Rectal smooth muscle tissue (tissue), 1 donor: ENCODE measurements at regions not wholly inside any gene's neighbourhood (a gene's known extent, or its start where the extent isn't known, plus 50 kb on each side); places are given as distances from the start of the nearest gene placed in this dataset.
"Not testable (repeated sequence)": the region's sequence is repeated elsewhere in the genome, so short reads cannot be mapped to it uniquely, and the experiment has no call there.

Source experiments
- H3K27ac ChIP-seq: one replicate; pipeline ENCODE4 v1.7.0; 2013; ENCODE audit warnings: low read depth, low read length, inconsistent platforms
- H3K27me3 ChIP-seq: one replicate; pipeline ENCODE4 v1.7.0; 2013; ENCODE audit warnings: low read length; ENCODE audit not compliant: control insufficient read depth, insufficient read depth
- H3K36me3 ChIP-seq: one replicate; pipeline ENCODE4 v1.7.0; 2013; ENCODE audit warnings: low read length; ENCODE audit not compliant: control insufficient read depth, insufficient read depth
- H3K4me1 ChIP-seq: one replicate; pipeline ENCODE4 v1.7.0; 2013; ENCODE audit warnings: low read length; ENCODE audit not compliant: control insufficient read depth, insufficient read depth
- H3K4me3 ChIP-seq: one replicate; pipeline ENCODE4 v1.7.0; 2013; ENCODE audit warnings: low read length
- H3K9ac ChIP-seq: one replicate; pipeline ENCODE4 v1.7.0; 2013; ENCODE audit warnings: low read length

GRCh38 chr7:19526639-19527038, 182.2 kb downstream of the POLR1F start:
- H3K9ac ChIP-seq: no peak overlapping the region
- no peak overlapping the region for H3K4me3 ChIP-seq
- no peak overlapping the region for H3K27ac ChIP-seq
- no peaks in the 10 kb centered on the region for H3K27me3 ChIP-seq
- H3K4me1 ChIP-seq: no peaks in the 10 kb centered on the region
- no peaks in the 10 kb centered on the region for H3K36me3 ChIP-seq

- Histone ChIP-seq H3K27me3 (no peaks in the 10 kb centered on the region), H3K4me3 (no peak overlapping the region), H3K36me3 (no peaks in the 10 kb centered on the region), H3K27ac (no peak overlapping the region), H3K4me1 (no peaks in the 10 kb centered on the region), H3K9ac (no peak overlapping the region)
Observed at GRCh38 chr7:19522486-19522885, 186.4 kb downstream of the POLR1F start.

GRCh38 chr7:19520392-19520791, 188.4 kb downstream of the POLR1F start:
- Histone ChIP-seq H3K9ac (no peak overlapping the region), H3K27ac (no peak overlapping the region), H3K36me3 (no peaks in the 10 kb centered on the region), H3K27me3 (no peaks in the 10 kb centered on the region), H3K4me1 (no peaks in the 10 kb centered on the region), H3K4me3 (no peak overlapping the region)

- H3K27ac ChIP-seq: no peak overlapping the region
- no peak overlapping the region for H3K4me3 ChIP-seq
- no peaks in the 10 kb centered on the region for H3K27me3 ChIP-seq
- no peaks in the 10 kb centered on the region for H3K4me1 ChIP-seq
- H3K36me3 ChIP-seq: no peaks in the 10 kb centered on the region
- H3K9ac ChIP-seq: no peak overlapping the region
Observed at GRCh38 chr7:19519443-19520021, 189.3 kb downstream of the POLR1F start.

- not testable (repeated sequence) for H3K4me3 ChIP-seq, H3K9ac ChIP-seq, H3K27me3 ChIP-seq, H3K4me1 ChIP-seq, H3K27ac ChIP-seq, H3K36me3 ChIP-seq
Observed at GRCh38 chr7:19517546-19517945, 191.3 kb downstream of the POLR1F start.

GRCh38 chr7:19508821-19509220, 200.0 kb downstream of the POLR1F start:
- no peaks in the 10 kb centered on the region for H3K27me3 ChIP-seq
- H3K36me3 ChIP-seq: no peaks in the 10 kb centered on the region
- H3K27ac ChIP-seq: no peak overlapping the region
- no peaks in the 10 kb centered on the region for H3K4me1 ChIP-seq
- no peak overlapping the region for H3K4me3 ChIP-seq
- H3K9ac ChIP-seq: no peak overlapping the region

GRCh38 chr7:19508124-19508523, 200.7 kb downstream of the POLR1F start:
- Histone ChIP-seq H3K4me3 (no peak overlapping the region), H3K4me1 (no peaks in the 10 kb centered on the region), H3K27me3 (no peaks in the 10 kb centered on the region), H3K9ac (no peak overlapping the region), H3K27ac (no peak overlapping the region), H3K36me3 (no peaks in the 10 kb centered on the region)

- H3K9ac ChIP-seq: no peak overlapping the region
- H3K27me3 ChIP-seq: no peaks in the 10 kb centered on the region
- no peaks in the 10 kb centered on the region for H3K4me1 ChIP-seq
- H3K27ac ChIP-seq: no peak overlapping the region
- H3K4me3 ChIP-seq: no peak overlapping the region
- H3K36me3 ChIP-seq: no peaks in the 10 kb centered on the region
Observed at GRCh38 chr7:19491821-19492452, 216.9 kb downstream of the POLR1F start.

GRCh38 chr7:19491371-19491770, 217.5 kb downstream of the POLR1F start:
- Histone ChIP-seq H3K27ac (no peak overlapping the region), H3K27me3 (no peaks in the 10 kb centered on the region), H3K9ac (no peak overlapping the region)

GRCh38 chr7:19489162-19489820, 219.5 kb downstream of the POLR1F start:
- Histone ChIP-seq H3K9ac (no peak overlapping the region), H3K36me3 (no peaks in the 10 kb centered on the region), H3K4me3 (no peak overlapping the region), H3K4me1 (no peaks in the 10 kb centered on the region), H3K27me3 (no peaks in the 10 kb centered on the region), H3K27ac (no peak overlapping the region)

More at GRCh38 chr7:19491371-19491770, 217.5 kb downstream of the POLR1F start:
- Histone ChIP-seq H3K36me3 (no peaks in the 10 kb centered on the region), H3K4me1 (no peaks in the 10 kb centered on the region), H3K4me3 (no peak overlapping the region)

GRCh38 chr7:19488056-19488455, 220.8 kb downstream of the POLR1F start:
- H3K36me3 ChIP-seq: no peaks in the 10 kb centered on the region

GRCh38 chr7:19482628-19483027, 226.2 kb downstream of the POLR1F start:
- Histone ChIP-seq H3K27ac (no peak overlapping the region), H3K27me3 (no peaks in the 10 kb centered on the region), H3K36me3 (no peaks in the 10 kb centered on the region), H3K9ac (no peak overlapping the region), H3K4me3 (no peak overlapping the region), H3K4me1 (no peaks in the 10 kb centered on the region)

More at GRCh38 chr7:19488056-19488455, 220.8 kb downstream of the POLR1F start:
- H3K9ac ChIP-seq: no peak overlapping the region
- no peak overlapping the region for H3K27ac ChIP-seq
- H3K4me1 ChIP-seq: no peaks in the 10 kb centered on the region
- no peaks in the 10 kb centered on the region for H3K27me3 ChIP-seq
- no peak overlapping the region for H3K4me3 ChIP-seq

GRCh38 chr7:19480383-19480782, 228.5 kb downstream of the POLR1F start:
- H3K9ac ChIP-seq: no peak overlapping the region
- H3K36me3 ChIP-seq: no peaks in the 10 kb centered on the region
- H3K27ac ChIP-seq: no peak overlapping the region
- no peaks in the 10 kb centered on the region for H3K27me3 ChIP-seq
- no peak overlapping the region for H3K4me3 ChIP-seq
- no peaks in the 10 kb centered on the region for H3K4me1 ChIP-seq
